ENCODE measurements at regions not wholly inside any gene's neighbourhood (a gene's known extent, or its start where the extent isn't known, plus 50 kb on each side); places are given as distances from the start of the nearest gene placed in this dataset.

DNA sequence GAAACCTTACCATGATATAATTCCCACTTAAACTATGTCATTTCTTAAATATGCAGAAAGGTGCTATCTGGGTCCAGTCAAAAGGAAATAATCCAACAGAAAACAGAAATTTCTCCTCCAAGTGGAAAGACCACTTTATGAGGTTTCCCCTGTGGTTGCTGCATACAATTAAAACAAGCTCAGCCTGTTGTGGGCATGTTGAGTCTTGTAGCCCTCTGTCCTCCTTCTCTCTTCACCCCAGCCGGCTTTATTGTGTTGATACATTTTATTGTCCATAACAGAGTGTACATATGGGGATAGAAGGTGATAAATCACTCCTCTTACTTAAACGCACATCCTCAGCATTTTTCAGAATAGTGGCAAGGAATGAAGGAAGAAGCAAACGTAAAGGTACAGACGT lies 126.0 kb upstream of the MTNR1B start:
- no peak overlapping the region for H2BK12ac ChIP-seq (ENCODE audit: low read depth, low read length)
- H2BK20ac ChIP-seq (ENCODE audit: low read length) = no peak overlapping the region
- ChIA-PET CTCF (ENCODE audit: partially characterized antibody) (interaction anchor here (0.5 kb wide), 1 partner anchor 312 kb away, joined by 3 read pairs; no protein-coding TSS in a partner anchor), POLR2A (ENCODE audit: partially characterized antibody) (no interaction called here)
- H3K27me3 ChIP-seq (replicated peaks in 1 of 4; ENCODE audit: control insufficient read depth in 3 of 4, extremely low read depth in 1 of 4, insufficient read depth in 3 of 4, low read length in 3 of 4) = no peaks in the 10 kb centered on the region
- H4K20me1 ChIP-seq (replicated peaks in 1 of 2; ENCODE audit: control insufficient read depth in 1 of 2, insufficient read depth in 2 of 2, low read length in 2 of 2) = no peaks in the 10 kb centered on the region
- H3K27ac ChIP-seq (ENCODE audit: low read depth, low read length) = no peak overlapping the region
- H4K91ac ChIP-seq (replicated peaks; ENCODE audit: insufficient read length, low read length) = no peak overlapping the region
- H3K9ac ChIP-seq (replicated peaks in 1 of 4; ENCODE audit: extremely low read depth in 1 of 4, low read depth in 3 of 4, low read length in 3 of 4) = no peak overlapping the region
- H3K4me1 ChIP-seq (replicated peaks in 1 of 4; ENCODE audit: control insufficient read depth in 3 of 4, insufficient read depth in 4 of 4, low read length in 3 of 4) = peaks cover 0 to 9% (median 8%) of the 10 kb centered on the region in 4 experiments; a peak in 6 of 7 replicates
- TF ChIP-seq TAF1 (IDR thresholded peaks at IDR 0.05; ENCODE audit: low read depth, low read length) (no peak), GTF2F1 (IDR thresholded peaks at IDR 0.05; ENCODE audit: borderline replicate concordance, low read depth, low read length) (no peak), KDM1A (IDR thresholded peaks at IDR 0.05; ENCODE audit: borderline replicate concordance, low read length) (no peak), FOSL1 (IDR thresholded peaks at IDR 0.05; ENCODE audit: insufficient read depth, low read depth, low read length) (no peak), POU5F1 (IDR thresholded peaks at IDR 0.05; ENCODE audit: low read depth, low read length) (no peak)
- TF ChIP-seq, protein P1, sequence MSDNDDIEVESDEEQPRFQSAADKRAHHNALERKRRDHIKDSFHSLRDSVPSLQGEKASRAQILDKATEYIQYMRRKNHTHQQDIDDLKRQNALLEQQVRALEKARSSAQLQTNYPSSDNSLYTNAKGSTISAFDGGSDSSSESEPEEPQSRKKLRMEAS (IDR thresholded peaks at IDR 0.05) = no peak
- 90% methylated on average over 4 of the region's 4 CpGs; no CpG with 5 or more reads in 1 of the 2 experiments for WGBS, 2 experiments (ENCODE audit: extremely low coverage in 1 of 2, insufficient coverage in 1 of 2, insufficient read length in 1 of 2, insufficient replicate concordance in 2 of 2, low coverage in 1 of 2, low lambda C conversion rate in 2 of 2, missing lambda C conversion rate in 1 of 2)
- no peaks in the 10 kb centered on the region for H3K79me2 ChIP-seq (ENCODE audit: control insufficient read depth in 1 of 2, insufficient read depth in 2 of 2, low read length in 2 of 2)
- H3K4me3 ChIP-seq (ENCODE audit: extremely low read depth in 1 of 4, insufficient read depth in 2 of 4, low read depth in 3 of 4, low read length in 4 of 4) = no peak overlapping the region
- H2BK15ac ChIP-seq (ENCODE audit: low read length) = no peak overlapping the region
- no peak overlapping the region for H2AK5ac ChIP-seq (ENCODE audit: low read depth, low read length)
- no peak for DNase-seq (ENCODE audit: low read depth in 1 of 2, low spot score in 2 of 2)
- no peaks in the 10 kb centered on the region for H3K23me2 ChIP-seq (ENCODE audit: low read depth, low read length)
- H3K4me2 ChIP-seq (ENCODE audit: insufficient read depth in 1 of 2, low read depth in 2 of 2, low read length in 2 of 2) = no peak overlapping the region
- no peak overlapping the region for H4K5ac ChIP-seq (ENCODE audit: insufficient read length, low read depth, low read length)
- no peak overlapping the region for H2AFZ ChIP-seq (ENCODE audit: low read length)
- H3K36me3 ChIP-seq (ENCODE audit: control insufficient read depth in 2 of 4, insufficient read depth in 4 of 4, low read length in 3 of 4) = peaks cover 0 to 2% (median 0%) of the 10 kb centered on the region in 4 experiments; a peak in 1 of 8 replicates
- no peaks in the 10 kb centered on the region for H3K9me3 ChIP-seq (ENCODE audit: insufficient read depth in 2 of 2, low read depth in 1 of 2, low read length in 1 of 2)
- H3K79me1 ChIP-seq (ENCODE audit: low read depth, low read length) = no peaks in the 10 kb centered on the region
- no peak overlapping the region for H4K8ac ChIP-seq (ENCODE audit: extremely low read depth, insufficient read depth, low read length)
- FAIRE-seq = no peak
- no peak overlapping the region for H3K23ac ChIP-seq (ENCODE audit: insufficient read length)
- H3K4ac ChIP-seq (replicated peaks; ENCODE audit: insufficient read length, low read depth, low read length) = no peak overlapping the region
- H2BK5ac ChIP-seq (ENCODE audit: low read depth, low read length) = no peak overlapping the region
- no peak overlapping the region for H2BK120ac ChIP-seq (replicated peaks; ENCODE audit: low read depth, low read length)
- H3K56ac ChIP-seq (replicated peaks; ENCODE audit: insufficient read length, low read depth, low read length) = no peak overlapping the region
- H3K18ac ChIP-seq (ENCODE audit: extremely low read depth, low read length) = no peak overlapping the region
- H3K14ac ChIP-seq (ENCODE audit: insufficient read length) = no peak overlapping the region
